Activated T-helper 2 cell treated with anti-CD3 and anti-CD28 coated beads, Interferon-gamma antibody, Interleukin-2, Interleukin-4, amounts not matched to agents 10 μg/mL and 5 μg/mL and 100 μg/mL, durations not matched to agents 14 hours and 24 hours and 36 hours (primary cell): ENCODE measurements at regions not wholly inside any gene's neighbourhood (a gene's known extent, or its start where the extent isn't known, plus 50 kb on each side); places are given as distances from the start of the nearest gene placed in this dataset.

Source experiments
- DNase-seq: peaks from one replicate; pipeline ENCODE4 v3.0.0; 2021; ENCODE audit warnings: low spot score
- H3K27ac Mint-ChIP-seq: one replicate; pipeline ENCODE4 v1.8.0; 2021; ENCODE audit warnings: mixed read lengths
- H3K27me3 Mint-ChIP-seq: one replicate; pipeline ENCODE4 v1.8.0; 2021; ENCODE audit warnings: low read depth, mixed read lengths
- H3K36me3 Mint-ChIP-seq: one replicate; pipeline ENCODE4 v1.8.0; 2021; ENCODE audit warnings: low read depth, mixed read lengths
- H3K4me1 Mint-ChIP-seq: one replicate; pipeline ENCODE4 v1.8.0; 2021; ENCODE audit warnings: low read depth, mixed read lengths
- H3K4me3 Mint-ChIP-seq: one replicate; pipeline ENCODE4 v1.8.0; 2021; ENCODE audit warnings: low read depth, mild to moderate bottlenecking, moderate library complexity, mixed read lengths
- H3K9me3 Mint-ChIP-seq: one replicate; pipeline ENCODE4 v1.8.0; 2021; ENCODE audit warnings: mixed read lengths
- intact Hi-C: fragments of 100-400 bp; cut with micrococcal nuclease; formaldehyde crosslinking; loops from one replicate; pipeline ENCODE4 v1.15.1; 2023

GRCh38 chr7:148472406-148472805, 118.2 kb upstream of the C7orf33 start:
- intact Hi-C loops: no loop called here
- Mint-ChIP-seq H3K27me3 (peaks cover 5% of the 10 kb centered on the region), H3K4me3 (no peak overlapping the region), H3K36me3 (no peaks in the 10 kb centered on the region), H3K27ac (no peak overlapping the region), H3K4me1 (no peaks in the 10 kb centered on the region), H3K9me3 (no peaks in the 10 kb centered on the region)
- no peak for DNase-seq

- Mint-ChIP-seq H3K36me3 (no peaks in the 10 kb centered on the region), H3K27me3 (peaks cover 5% of the 10 kb centered on the region), H3K4me3 (no peak overlapping the region), H3K27ac (no peak overlapping the region), H3K9me3 (no peaks in the 10 kb centered on the region), H3K4me1 (no peaks in the 10 kb centered on the region)
- DNase-seq: no peak
- intact Hi-C loops: no loop called here
Observed at GRCh38 chr7:148473703-148474480, 116.7 kb upstream of the C7orf33 start.

- H3K27ac Mint-ChIP-seq: no peak overlapping the region
- H3K27me3 Mint-ChIP-seq: peaks cover 7% of the 10 kb centered on the region
- no peak for DNase-seq
- intact Hi-C loops: no loop called here
- no peaks in the 10 kb centered on the region for H3K4me1 Mint-ChIP-seq
- no peaks in the 10 kb centered on the region for H3K36me3 Mint-ChIP-seq
- no peak overlapping the region for H3K4me3 Mint-ChIP-seq
- H3K9me3 Mint-ChIP-seq: no peaks in the 10 kb centered on the region
Observed at GRCh38 chr7:148474481-148475025, 116.0 kb upstream of the C7orf33 start.

GRCh38 chr7:148478551-148478950, 112.0 kb upstream of the C7orf33 start:
- H3K4me3 Mint-ChIP-seq: no peak overlapping the region
- H3K27me3 Mint-ChIP-seq: peaks cover 6% of the 10 kb centered on the region
- DNase-seq: no peak
- no peaks in the 10 kb centered on the region for H3K4me1 Mint-ChIP-seq
- H3K9me3 Mint-ChIP-seq: no peaks in the 10 kb centered on the region
- no peaks in the 10 kb centered on the region for H3K36me3 Mint-ChIP-seq
- no peak overlapping the region for H3K27ac Mint-ChIP-seq
- intact Hi-C loops: no loop called here

- H3K9me3 Mint-ChIP-seq: no peaks in the 10 kb centered on the region
- no peak overlapping the region for H3K4me3 Mint-ChIP-seq
- H3K27ac Mint-ChIP-seq: no peak overlapping the region
- no peaks in the 10 kb centered on the region for H3K36me3 Mint-ChIP-seq
- H3K27me3 Mint-ChIP-seq: peaks cover 4% of the 10 kb centered on the region
- H3K4me1 Mint-ChIP-seq: no peaks in the 10 kb centered on the region
- no peak for DNase-seq
- intact Hi-C loops: no loop called here
Observed at GRCh38 chr7:148480479-148481146, 110.0 kb upstream of the C7orf33 start.

- no peaks in the 10 kb centered on the region for H3K36me3 Mint-ChIP-seq
- DNase-seq: no peak
- peaks cover 4% of the 10 kb centered on the region for H3K27me3 Mint-ChIP-seq
- no peak overlapping the region for H3K4me3 Mint-ChIP-seq
- H3K27ac Mint-ChIP-seq: no peak overlapping the region
- H3K9me3 Mint-ChIP-seq: no peaks in the 10 kb centered on the region
- intact Hi-C loops: no loop called here
- no peaks in the 10 kb centered on the region for H3K4me1 Mint-ChIP-seq
Observed at GRCh38 chr7:148481147-148481526, 109.4 kb upstream of the C7orf33 start.

GRCh38 chr7:148481971-148482626, 108.5 kb upstream of the C7orf33 start:
- Mint-ChIP-seq H3K36me3 (no peaks in the 10 kb centered on the region), H3K4me1 (no peaks in the 10 kb centered on the region), H3K4me3 (no peak overlapping the region), H3K27ac (no peak overlapping the region), H3K9me3 (no peaks in the 10 kb centered on the region), H3K27me3 (peaks cover 4% of the 10 kb centered on the region)
- intact Hi-C loops: no loop called here
- DNase-seq: no peak

GRCh38 chr7:148483515-148484308, 106.9 kb upstream of the C7orf33 start:
- H3K9me3 Mint-ChIP-seq: no peaks in the 10 kb centered on the region
- peaks cover 7% of the 10 kb centered on the region for H3K27me3 Mint-ChIP-seq
- no peaks in the 10 kb centered on the region for H3K36me3 Mint-ChIP-seq
- H3K27ac Mint-ChIP-seq: no peak overlapping the region
- intact Hi-C loops: no loop called here
- no peaks in the 10 kb centered on the region for H3K4me1 Mint-ChIP-seq
- H3K4me3 Mint-ChIP-seq: no peak overlapping the region
- no peak for DNase-seq

- H3K27ac Mint-ChIP-seq: no peak overlapping the region
- no peak for DNase-seq
- no peaks in the 10 kb centered on the region for H3K36me3 Mint-ChIP-seq
- H3K27me3 Mint-ChIP-seq: peaks cover 5% of the 10 kb centered on the region
- no peaks in the 10 kb centered on the region for H3K4me1 Mint-ChIP-seq
- H3K9me3 Mint-ChIP-seq: no peaks in the 10 kb centered on the region
- no peak overlapping the region for H3K4me3 Mint-ChIP-seq
- intact Hi-C loops: no loop called here
Observed at GRCh38 chr7:148484486-148484885, 106.1 kb upstream of the C7orf33 start.

GRCh38 chr7:148485618-148486017, 104.9 kb upstream of the C7orf33 start:
- intact Hi-C loops: no loop called here
- Mint-ChIP-seq H3K27me3 (peaks cover 6% of the 10 kb centered on the region), H3K27ac (no peak overlapping the region), H3K36me3 (no peaks in the 10 kb centered on the region), H3K4me3 (no peak overlapping the region), H3K9me3 (no peaks in the 10 kb centered on the region), H3K4me1 (no peaks in the 10 kb centered on the region)
- no peak for DNase-seq

- Mint-ChIP-seq H3K9me3 (no peaks in the 10 kb centered on the region), H3K36me3 (no peaks in the 10 kb centered on the region), H3K27ac (no peak overlapping the region), H3K4me3 (no peak overlapping the region), H3K27me3 (peaks cover 14% of the 10 kb centered on the region), H3K4me1 (no peaks in the 10 kb centered on the region)
- intact Hi-C loops: no loop called here
- DNase-seq: no peak
Observed at GRCh38 chr7:148486937-148487336, 103.6 kb upstream of the C7orf33 start.

- Mint-ChIP-seq H3K9me3 (no peaks in the 10 kb centered on the region), H3K36me3 (no peaks in the 10 kb centered on the region), H3K4me1 (no peaks in the 10 kb centered on the region), H3K27me3 (peaks cover 24% of the 10 kb centered on the region), H3K27ac (no peak overlapping the region), H3K4me3 (no peak overlapping the region)
- intact Hi-C loops: no loop called here
- DNase-seq: no peak
Observed at GRCh38 chr7:148487912-148488311, 102.7 kb upstream of the C7orf33 start.
